ENCODE measurements at regions not wholly inside any gene's neighbourhood (a gene's known extent, or its start where the extent isn't known, plus 50 kb on each side); places are given as distances from the start of the nearest gene placed in this dataset.

GRCh38 chr6:144415014-144415413, 129.9 kb downstream of the UTRN start (continued):
- TF ChIP-seq, protein P1, sequence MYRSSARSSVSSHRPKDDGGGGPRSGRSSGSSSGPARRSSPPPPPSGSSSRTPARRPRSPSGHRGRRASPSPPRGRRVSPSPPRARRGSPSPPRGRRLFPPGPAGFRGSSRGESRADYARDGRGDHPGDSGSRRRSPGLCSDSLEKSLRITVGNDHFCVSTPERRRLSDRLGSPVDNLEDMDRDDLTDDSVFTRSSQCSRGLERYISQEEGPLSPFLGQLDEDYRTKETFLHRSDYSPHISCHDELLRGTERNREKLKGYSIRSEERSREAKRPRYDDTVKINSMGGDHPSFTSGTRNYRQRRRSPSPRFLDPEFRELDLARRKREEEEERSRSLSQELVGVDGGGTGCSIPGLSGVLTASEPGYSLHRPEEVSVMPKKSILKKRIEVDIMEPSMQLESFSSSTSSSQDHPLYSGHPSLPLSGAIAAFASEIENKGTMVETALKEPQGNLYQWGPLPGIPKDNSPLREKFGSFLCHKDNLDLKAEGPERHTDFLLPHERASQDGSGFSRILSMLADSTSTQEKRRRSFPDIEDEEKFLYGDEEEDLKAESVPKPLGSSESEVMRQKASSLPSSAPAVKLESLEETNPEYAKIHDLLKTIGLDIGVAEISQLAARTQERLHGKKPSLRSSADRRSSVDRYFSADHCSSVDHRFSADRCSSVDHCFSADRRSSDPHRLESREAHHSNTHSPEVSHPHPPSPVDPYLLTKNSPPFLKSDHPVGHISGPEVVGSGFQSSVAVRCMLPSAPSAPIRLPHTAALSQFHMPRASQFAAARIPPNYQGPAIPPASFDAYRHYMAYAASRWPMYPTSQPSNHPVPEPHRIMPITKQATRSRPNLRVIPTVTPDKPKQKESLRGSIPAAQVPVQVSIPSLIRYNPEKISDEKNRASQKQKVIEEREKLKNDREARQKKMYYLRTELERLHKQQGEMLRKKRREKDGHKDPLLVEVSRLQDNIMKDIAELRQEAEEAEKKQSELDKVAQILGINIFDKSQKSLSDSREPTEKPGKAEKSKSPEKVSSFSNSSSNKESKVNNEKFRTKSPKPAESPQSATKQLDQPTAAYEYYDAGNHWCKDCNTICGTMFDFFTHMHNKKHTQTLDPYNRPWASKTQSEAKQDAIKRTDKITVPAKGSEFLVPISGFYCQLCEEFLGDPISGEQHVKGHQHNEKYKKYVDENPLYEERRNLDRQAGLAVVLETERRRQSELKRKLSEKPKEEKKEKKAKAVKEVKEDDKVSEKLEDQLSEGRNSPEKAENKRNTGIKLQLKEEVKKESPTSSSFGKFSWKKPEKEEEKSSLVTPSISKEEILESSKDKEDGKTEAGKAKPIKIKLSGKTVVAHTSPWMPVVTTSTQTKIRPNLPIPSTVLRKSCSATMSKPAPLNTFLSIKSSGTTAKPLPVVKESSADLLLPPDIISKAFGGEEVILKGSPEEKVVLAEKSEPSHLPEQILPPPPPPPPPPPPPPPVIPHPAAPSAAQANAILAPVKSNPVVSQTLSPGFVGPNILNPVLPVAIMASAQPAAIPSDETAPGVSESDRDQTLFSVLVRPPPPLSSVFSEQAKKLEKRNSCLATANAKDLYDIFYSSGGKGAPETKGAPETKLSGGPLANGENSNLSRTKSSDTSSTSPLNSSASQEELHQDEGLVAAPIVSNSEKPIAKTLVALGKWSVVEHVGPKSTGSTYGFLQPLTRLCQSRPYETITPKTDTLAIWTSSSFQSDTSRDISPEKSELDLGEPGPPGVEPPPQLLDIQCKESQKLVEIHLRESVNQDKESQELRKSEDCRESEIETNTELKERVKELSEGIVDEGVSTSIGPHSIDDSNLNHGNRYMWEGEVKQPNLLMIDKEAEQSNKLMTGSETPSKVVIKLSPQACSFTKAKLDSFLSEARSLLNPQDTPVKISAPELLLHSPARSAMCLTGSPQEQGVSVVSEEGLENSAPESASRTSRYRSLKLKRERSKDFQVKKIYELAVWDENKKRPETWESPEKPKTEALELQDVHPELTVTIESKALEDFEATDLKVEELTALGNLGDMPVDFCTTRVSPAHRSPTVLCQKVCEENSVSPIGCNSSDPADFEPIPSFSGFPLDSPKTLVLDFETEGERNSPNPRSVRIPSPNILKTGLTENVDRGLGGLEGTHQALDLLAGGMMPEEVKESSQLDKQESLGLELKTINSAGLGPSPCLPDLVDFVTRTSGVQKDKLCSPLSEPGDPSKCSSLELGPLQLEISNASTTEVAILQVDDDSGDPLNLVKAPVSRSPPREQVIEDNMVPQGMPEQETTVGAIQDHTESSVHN (CRISPR knock-in tag; IDR thresholded peaks at IDR 0.05): no peak
- TF ChIP-seq SP5 (CRISPR knock-in tag; IDR thresholded peaks at IDR 0.05; ENCODE audit: borderline replicate concordance, low read depth): no peak
- TF ChIP-seq NFYC (CRISPR knock-in tag; IDR thresholded peaks at IDR 0.05): no peak
- no peak for TF ChIP-seq KLF9 (CRISPR knock-in tag; IDR thresholded peaks at IDR 0.05; ENCODE audit: low read depth)
- TF ChIP-seq RELA (CRISPR knock-in tag; IDR thresholded peaks at IDR 0.05): no peak
- TF ChIP-seq, protein P2, sequence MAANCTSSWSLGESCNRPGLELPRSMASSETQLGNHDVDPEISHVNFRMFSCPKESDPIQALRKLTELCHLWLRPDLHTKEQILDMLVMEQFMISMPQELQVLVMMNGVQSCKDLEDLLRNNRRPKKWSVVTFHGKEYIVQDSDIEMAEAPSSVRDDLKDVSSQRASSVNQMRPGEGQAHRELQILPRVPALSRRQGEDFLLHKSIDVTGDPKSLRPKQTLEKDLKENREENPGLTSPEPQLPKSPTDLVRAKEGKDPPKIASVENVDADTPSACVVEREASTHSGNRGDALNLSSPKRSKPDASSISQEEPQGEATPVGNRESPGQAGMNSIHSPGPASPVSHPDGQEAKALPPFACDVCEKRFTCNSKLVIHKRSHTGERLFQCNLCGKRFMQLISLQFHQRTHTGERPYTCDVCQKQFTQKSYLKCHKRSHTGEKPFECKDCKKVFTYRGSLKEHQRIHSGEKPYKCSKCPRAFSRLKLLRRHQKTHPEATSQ (CRISPR knock-in tag; IDR thresholded peaks at IDR 0.05; ENCODE audit: borderline replicate concordance): 0 out of 2 replicates have a peak, but pooled peaks have one; percentile 67
- no peak for TF ChIP-seq ZNF143 (CRISPR knock-in tag; IDR thresholded peaks at IDR 0.05)
- no peak for TF ChIP-seq ZNF772 (CRISPR knock-in tag; IDR thresholded peaks at IDR 0.05)
- TF ChIP-seq, protein P3, sequence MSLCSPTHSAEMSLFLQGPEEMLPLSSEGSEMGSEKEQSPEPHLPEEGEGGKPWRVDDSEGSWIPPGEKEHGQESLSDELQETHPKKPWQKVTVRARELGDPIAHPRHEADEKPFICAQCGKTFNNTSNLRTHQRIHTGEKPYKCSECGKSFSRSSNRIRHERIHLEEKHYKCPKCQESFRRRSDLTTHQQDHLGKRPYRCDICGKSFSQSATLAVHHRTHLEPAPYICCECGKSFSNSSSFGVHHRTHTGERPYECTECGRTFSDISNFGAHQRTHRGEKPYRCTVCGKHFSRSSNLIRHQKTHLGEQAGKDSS (CRISPR knock-in tag; IDR thresholded peaks at IDR 0.05; ENCODE audit: borderline replicate concordance, low read depth): no peak
- no peak for TF ChIP-seq GABPB1 (CRISPR knock-in tag; IDR thresholded peaks at IDR 0.05)
- TF ChIP-seq AKNA (CRISPR knock-in tag; IDR thresholded peaks at IDR 0.05; ENCODE audit: borderline replicate concordance): no peak
- no peak for TF ChIP-seq NFKBIZ (CRISPR knock-in tag; IDR thresholded peaks at IDR 0.05)
- no peak for TF ChIP-seq ZNF839 (CRISPR knock-in tag; IDR thresholded peaks at IDR 0.05; ENCODE audit: borderline replicate concordance)
- no peak for TF ChIP-seq ZNF557 (CRISPR knock-in tag; IDR thresholded peaks at IDR 0.05)

Measured in HepG2 (cell line).